ENCODE measurements at regions not wholly inside any gene's neighbourhood (a gene's known extent, or its start where the extent isn't known, plus 50 kb on each side); places are given as distances from the start of the nearest gene placed in this dataset.

GRCh38 chrX:131614241-131614640, 70.4 kb downstream of the OR13H1 start:
- TF ChIP-seq, protein P1, sequence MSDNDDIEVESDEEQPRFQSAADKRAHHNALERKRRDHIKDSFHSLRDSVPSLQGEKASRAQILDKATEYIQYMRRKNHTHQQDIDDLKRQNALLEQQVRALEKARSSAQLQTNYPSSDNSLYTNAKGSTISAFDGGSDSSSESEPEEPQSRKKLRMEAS (IDR thresholded peaks at IDR 0.05; ENCODE audit: low read depth) = no peak
- no peak for TF ChIP-seq RXRA (IDR thresholded peaks at IDR 0.05; ENCODE audit: borderline replicate concordance, low read depth)
- TF ChIP-seq MXI1 (IDR thresholded peaks at IDR 0.05; ENCODE audit: low read depth, low read length) = no peak

All from SK-N-SH (cell line).